CD14-positive monocyte (primary cell): ENCODE measurements at regions not wholly inside any gene's neighbourhood (a gene's known extent, or its start where the extent isn't known, plus 50 kb on each side); places are given as distances from the start of the nearest gene placed in this dataset.

ENCODE experiments used
- DNase-seq, 3 donors: peaks; one replicate each; pipeline ENCODE4 v3.0.0-alpha.2; 2011 to 2022
- H2AFZ ChIP-seq: 2 replicates; pipeline ENCODE4 v1.6.0; 2012; ENCODE audit warnings: mild to moderate bottlenecking, low read depth, low read length, inconsistent platforms; ENCODE audit not compliant: insufficient read depth, poor library complexity, severe bottlenecking
- H3K27ac ChIP-seq, 2 donors: 1 replicate in 1 of 2; 2 replicates in 1 of 2; pipeline ENCODE4 v1.5.1; 2012 to 2013; ENCODE audit warnings: low read length in 2 of 2, control low read depth in 1 of 2, inconsistent platforms in 1 of 2, low read depth in 1 of 2, mild to moderate bottlenecking in 1 of 2
- H3K27me3 ChIP-seq, 2 donors: one replicate each; pipeline versions ENCODE4 v1.6.0 to v1.6.1; 2011 to 2013; ENCODE audit warnings: low read length in 2 of 2; ENCODE audit not compliant: control insufficient read depth in 2 of 2, insufficient read depth in 2 of 2
- H3K36me3 ChIP-seq, 2 donors: replicated peaks in 1 of 2; 1 replicate in 1 of 2; 2 replicates in 1 of 2; pipeline versions ENCODE4 v1.5.1 to v1.6.1; 2012 to 2013; ENCODE audit warnings: low read length in 2 of 2, control low read depth in 1 of 2, inconsistent platforms in 1 of 2, mild to moderate bottlenecking in 1 of 2; ENCODE audit not compliant: insufficient read depth in 2 of 2, control insufficient read depth in 1 of 2
- H3K4me1 ChIP-seq, 2 donors: 1 replicate in 1 of 2; 2 replicates in 1 of 2; pipeline versions ENCODE4 v1.5.1 to v1.6.1; 2012 to 2013; ENCODE audit warnings: low read length in 2 of 2, control low read depth in 1 of 2, inconsistent platforms in 1 of 2, mild to moderate bottlenecking in 1 of 2, moderate library complexity in 1 of 2; ENCODE audit not compliant: insufficient read depth in 2 of 2, control insufficient read depth in 1 of 2
- H3K4me2 ChIP-seq: replicated peaks from 2 replicates; pipeline ENCODE3; 2012; ENCODE audit warnings: low read length, moderate library complexity, mild to moderate bottlenecking; ENCODE audit not compliant: poor library complexity, severe bottlenecking; ENCODE audit errors: extremely low read depth
- H3K4me3 ChIP-seq, 3 experiments: fragments of 200-600 bp in 1 of 3; sonication (generic) in 1 of 3; replicated peaks in 1 of 3; 1 replicate in 2 of 3; 2 replicates in 1 of 3; pipeline ENCODE4 v1.5.1; 2011 to 2013; ENCODE audit warnings: low read length in 3 of 3, mild to moderate bottlenecking in 3 of 3, control low read depth in 2 of 3, low read depth in 2 of 3, inconsistent platforms in 1 of 3, moderate library complexity in 1 of 3
- H3K79me2 ChIP-seq: 2 replicates; pipeline ENCODE4 v1.6.0; 2012; ENCODE audit warnings: mild to moderate bottlenecking, control low read depth, inconsistent platforms, low read length, moderate library complexity; ENCODE audit not compliant: insufficient read depth
- H3K9ac ChIP-seq: 2 replicates; pipeline ENCODE4 v1.6.0; 2017; ENCODE audit warnings: low read length, mild to moderate bottlenecking; ENCODE audit not compliant: insufficient read depth, poor library complexity, severe bottlenecking
- H3K9me3 ChIP-seq, 2 donors: replicated peaks in 1 of 2; 1 replicate in 1 of 2; 2 replicates in 1 of 2; pipeline versions ENCODE4 v1.5.1 to v1.6.1; 2012 to 2013; ENCODE audit warnings: low read length in 2 of 2, control low read depth in 1 of 2; ENCODE audit not compliant: control insufficient read depth in 1 of 2, insufficient read depth in 1 of 2
- H4K20me1 ChIP-seq: 2 replicates; pipeline ENCODE4 v1.6.0; 2012; ENCODE audit warnings: mild to moderate bottlenecking, low read length, control low read depth, moderate library complexity; ENCODE audit not compliant: insufficient read depth
- H3K27ac Mint-ChIP-seq, 7 donors: one replicate each; pipeline ENCODE4 v1.8.0; 2020; ENCODE audit warnings: mild to moderate bottlenecking in 7 of 7, mixed read lengths in 7 of 7, moderate library complexity in 6 of 7, inconsistent platforms in 2 of 7
- H3K27me3 Mint-ChIP-seq, 3 donors: one replicate each; pipeline ENCODE4 v1.8.0; 2021 to 2022; ENCODE audit warnings: low read depth in 3 of 3, mild to moderate bottlenecking in 3 of 3, mixed read lengths in 3 of 3, moderate library complexity in 3 of 3, inconsistent platforms in 1 of 3
- H3K36me3 Mint-ChIP-seq, 2 donors: one replicate each; pipeline ENCODE4 v1.8.0; 2020; ENCODE audit warnings: mixed read lengths in 2 of 2, inconsistent platforms in 1 of 2, mild to moderate bottlenecking in 1 of 2
- H3K4me1 Mint-ChIP-seq: one replicate; pipeline ENCODE4 v1.8.0; 2020; ENCODE audit warnings: mild to moderate bottlenecking, mixed read lengths
- H3K4me3 Mint-ChIP-seq, 2 donors: one replicate each; pipeline ENCODE4 v1.8.0; 2020; ENCODE audit warnings: mild to moderate bottlenecking in 2 of 2, mixed read lengths in 2 of 2, moderate library complexity in 1 of 2
- H3K9me3 Mint-ChIP-seq, 7 donors: one replicate each; pipeline ENCODE4 v1.8.0; 2020 to 2022; ENCODE audit warnings: mixed read lengths in 7 of 7, mild to moderate bottlenecking in 6 of 7, moderate library complexity in 6 of 7, inconsistent platforms in 2 of 7
- WGBS: methylation state at CpG from one replicate; pipeline ENCODE4 v1.1.5; 2013; ENCODE audit warnings: missing lambda C conversion rate; ENCODE audit not compliant: insufficient coverage; 5-methylcytosine and 5-hydroxymethylcytosine counted together
- intact Hi-C, 2 donors: fragments of 100-400 bp; cut with micrococcal nuclease; formaldehyde crosslinking; loops; one replicate each; pipeline versions ENCODE4 v1.15.0 to v1.15.1; 2023
- TF ChIP-seq, protein P1 (sequence below): fragments of 200-600 bp; IDR thresholded peaks from one replicate; pipeline ENCODE4 v1.8.0; 2022; ENCODE audit warnings: antibody characterized with exemption, mild to moderate bottlenecking

DNA sequence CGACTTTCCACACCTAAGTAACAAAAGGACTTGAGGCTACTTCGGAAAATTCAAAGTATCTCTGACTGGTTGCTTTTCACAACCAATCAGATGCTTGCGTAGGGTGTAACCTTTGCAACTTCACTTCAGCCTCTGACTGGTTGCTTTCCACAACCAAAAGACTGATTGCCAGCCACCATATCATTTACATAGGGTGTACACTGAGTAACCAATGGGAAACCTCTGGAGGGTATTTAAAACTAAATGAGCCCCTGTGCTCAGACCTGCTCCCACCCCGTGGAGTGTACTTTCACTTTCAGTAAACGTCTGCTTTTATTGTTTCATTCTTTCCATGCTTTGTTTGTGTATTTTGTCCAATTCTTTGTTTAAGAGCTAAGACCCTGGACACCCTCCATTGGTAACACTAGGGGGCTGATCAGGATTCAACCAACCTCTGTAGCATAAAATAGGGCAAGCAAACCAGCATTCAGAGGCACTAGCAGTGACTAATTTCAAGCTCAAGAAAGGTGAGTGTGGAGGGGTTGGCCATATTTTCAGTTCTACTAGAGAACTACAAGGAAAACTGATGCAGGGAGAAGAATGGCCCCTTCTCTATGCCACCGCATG, 390.8 kb downstream of the POM121L12 start:
- H3K4me1 ChIP-seq = no peaks in the 10 kb centered on the region
- no peaks in the 10 kb centered on the region for H4K20me1 ChIP-seq
- H3K27me3 Mint-ChIP-seq = peaks cover 0 to 2% (median 0%) of the 10 kb centered on the region in 3 donors
- H3K4me3 ChIP-seq = no peak overlapping the region
- no peaks in the 10 kb centered on the region for H3K36me3 Mint-ChIP-seq
- no peak for DNase-seq
- no peak overlapping the region for H2AFZ ChIP-seq
- intact Hi-C loops = no loop called here
- H3K4me1 Mint-ChIP-seq = no peaks in the 10 kb centered on the region
- H3K27me3 ChIP-seq = no peaks in the 10 kb centered on the region
- no peak overlapping the region for H3K4me3 Mint-ChIP-seq
- TF ChIP-seq, protein P1, sequence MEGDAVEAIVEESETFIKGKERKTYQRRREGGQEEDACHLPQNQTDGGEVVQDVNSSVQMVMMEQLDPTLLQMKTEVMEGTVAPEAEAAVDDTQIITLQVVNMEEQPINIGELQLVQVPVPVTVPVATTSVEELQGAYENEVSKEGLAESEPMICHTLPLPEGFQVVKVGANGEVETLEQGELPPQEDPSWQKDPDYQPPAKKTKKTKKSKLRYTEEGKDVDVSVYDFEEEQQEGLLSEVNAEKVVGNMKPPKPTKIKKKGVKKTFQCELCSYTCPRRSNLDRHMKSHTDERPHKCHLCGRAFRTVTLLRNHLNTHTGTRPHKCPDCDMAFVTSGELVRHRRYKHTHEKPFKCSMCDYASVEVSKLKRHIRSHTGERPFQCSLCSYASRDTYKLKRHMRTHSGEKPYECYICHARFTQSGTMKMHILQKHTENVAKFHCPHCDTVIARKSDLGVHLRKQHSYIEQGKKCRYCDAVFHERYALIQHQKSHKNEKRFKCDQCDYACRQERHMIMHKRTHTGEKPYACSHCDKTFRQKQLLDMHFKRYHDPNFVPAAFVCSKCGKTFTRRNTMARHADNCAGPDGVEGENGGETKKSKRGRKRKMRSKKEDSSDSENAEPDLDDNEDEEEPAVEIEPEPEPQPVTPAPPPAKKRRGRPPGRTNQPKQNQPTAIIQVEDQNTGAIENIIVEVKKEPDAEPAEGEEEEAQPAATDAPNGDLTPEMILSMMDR = no peak
- H3K4me2 ChIP-seq = no peak overlapping the region
- no peak overlapping the region for H3K27ac ChIP-seq
- no peak overlapping the region for H3K9ac ChIP-seq
- peaks cover 10 to 26% of the 10 kb centered on the region in 2 donors for H3K9me3 ChIP-seq
- no peaks in the 10 kb centered on the region for H3K36me3 ChIP-seq
- peaks cover 0 to 14% (median 4%) of the 10 kb centered on the region in 7 donors for H3K9me3 Mint-ChIP-seq
- H3K27ac Mint-ChIP-seq = no peak overlapping the region
- H3K79me2 ChIP-seq = no peaks in the 10 kb centered on the region
- WGBS = 88% methylated on average over 4 of the region's 6 CpGs

- Histone ChIP-seq H3K9ac (no peak overlapping the region), H4K20me1 (no peaks in the 10 kb centered on the region), H3K27ac (no peak overlapping the region), H2AFZ (no peak overlapping the region), H3K27me3 (no peaks in the 10 kb centered on the region), H3K79me2 (no peaks in the 10 kb centered on the region), H3K36me3 (no peaks in the 10 kb centered on the region), H3K4me3 (no peak overlapping the region), H3K9me3 (peaks cover 5 to 15% of the 10 kb centered on the region in 2 donors), H3K4me2 (no peak overlapping the region), H3K4me1 (no peaks in the 10 kb centered on the region)
- H3K27ac Mint-ChIP-seq = no peak overlapping the region
- H3K9me3 Mint-ChIP-seq = peaks cover 0 to 11% (median 4%) of the 10 kb centered on the region in 7 donors
- no peaks in the 10 kb centered on the region for H3K36me3 Mint-ChIP-seq
- H3K4me3 Mint-ChIP-seq = no peak overlapping the region
- intact Hi-C loops = no loop called here
- peaks cover 0 to 2% (median 0%) of the 10 kb centered on the region in 3 donors for H3K27me3 Mint-ChIP-seq
- WGBS = 60% methylated on average over 1 of the region's 5 CpGs
- TF ChIP-seq, protein P1 = no peak
- no peak for DNase-seq
- no peaks in the 10 kb centered on the region for H3K4me1 Mint-ChIP-seq
Observed at GRCh38 chr7:53428045-53428444, 392.6 kb downstream of the POM121L12 start.
